ENCODE measurements at regions not wholly inside any gene's neighbourhood (a gene's known extent, or its start where the extent isn't known, plus 50 kb on each side); places are given as distances from the start of the nearest gene placed in this dataset.

DNA sequence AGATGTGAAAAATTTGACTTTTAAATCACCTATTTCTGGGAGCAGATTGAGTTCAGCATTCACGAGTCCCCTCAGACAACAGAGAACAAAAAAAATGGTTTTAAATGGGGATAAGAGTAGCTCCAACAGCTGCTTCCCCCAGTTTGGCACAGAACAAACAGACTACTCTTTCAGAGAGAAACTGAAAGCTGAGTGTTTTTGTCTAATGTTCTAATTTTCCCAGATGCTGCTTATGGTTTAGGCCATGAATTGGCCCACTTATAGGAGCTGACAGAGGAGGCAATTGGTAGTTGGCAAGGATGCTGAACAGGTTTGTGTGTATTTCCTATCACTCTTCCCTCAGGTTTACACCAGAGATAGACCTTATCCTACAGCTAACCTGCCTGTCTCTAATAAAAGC, 1637.4 kb upstream of the PRMT6 start:
- Histone ChIP-seq H3K27me3 (ENCODE audit: control insufficient read depth in 4 of 4, insufficient read depth in 4 of 4, low read length in 3 of 4) (no peaks in the 10 kb centered on the region), H3K27ac (ENCODE audit: low read depth in 1 of 2, low read length in 2 of 2) (no peak overlapping the region), H3K9me3 (ENCODE audit: control insufficient read depth in 4 of 4, low read length in 3 of 4) (no peaks in the 10 kb centered on the region), H3K9ac (ENCODE audit: low read depth in 1 of 2, low read length in 2 of 2) (no peak overlapping the region), H3K4me3 (ENCODE audit: low read depth in 1 of 3, low read length in 3 of 3) (no peak overlapping the region), H3K36me3 (ENCODE audit: control insufficient read depth in 4 of 4, insufficient read depth in 3 of 4, low read depth in 1 of 4, low read length in 3 of 4) (no peaks in the 10 kb centered on the region), H3K4me1 (ENCODE audit: control insufficient read depth in 4 of 4, insufficient read depth in 4 of 4, low read length in 3 of 4) (no peaks in the 10 kb centered on the region)
- TF ChIP-seq NR2F2 (IDR thresholded peaks at IDR 0.05): no peak
- TF ChIP-seq TAF1 (conservative IDR thresholded peaks at IDR 0.05): no peak
- TF ChIP-seq, protein P1, sequence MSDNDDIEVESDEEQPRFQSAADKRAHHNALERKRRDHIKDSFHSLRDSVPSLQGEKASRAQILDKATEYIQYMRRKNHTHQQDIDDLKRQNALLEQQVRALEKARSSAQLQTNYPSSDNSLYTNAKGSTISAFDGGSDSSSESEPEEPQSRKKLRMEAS (IDR thresholded peaks at IDR 0.05): no peak
- TF ChIP-seq, protein P2, sequence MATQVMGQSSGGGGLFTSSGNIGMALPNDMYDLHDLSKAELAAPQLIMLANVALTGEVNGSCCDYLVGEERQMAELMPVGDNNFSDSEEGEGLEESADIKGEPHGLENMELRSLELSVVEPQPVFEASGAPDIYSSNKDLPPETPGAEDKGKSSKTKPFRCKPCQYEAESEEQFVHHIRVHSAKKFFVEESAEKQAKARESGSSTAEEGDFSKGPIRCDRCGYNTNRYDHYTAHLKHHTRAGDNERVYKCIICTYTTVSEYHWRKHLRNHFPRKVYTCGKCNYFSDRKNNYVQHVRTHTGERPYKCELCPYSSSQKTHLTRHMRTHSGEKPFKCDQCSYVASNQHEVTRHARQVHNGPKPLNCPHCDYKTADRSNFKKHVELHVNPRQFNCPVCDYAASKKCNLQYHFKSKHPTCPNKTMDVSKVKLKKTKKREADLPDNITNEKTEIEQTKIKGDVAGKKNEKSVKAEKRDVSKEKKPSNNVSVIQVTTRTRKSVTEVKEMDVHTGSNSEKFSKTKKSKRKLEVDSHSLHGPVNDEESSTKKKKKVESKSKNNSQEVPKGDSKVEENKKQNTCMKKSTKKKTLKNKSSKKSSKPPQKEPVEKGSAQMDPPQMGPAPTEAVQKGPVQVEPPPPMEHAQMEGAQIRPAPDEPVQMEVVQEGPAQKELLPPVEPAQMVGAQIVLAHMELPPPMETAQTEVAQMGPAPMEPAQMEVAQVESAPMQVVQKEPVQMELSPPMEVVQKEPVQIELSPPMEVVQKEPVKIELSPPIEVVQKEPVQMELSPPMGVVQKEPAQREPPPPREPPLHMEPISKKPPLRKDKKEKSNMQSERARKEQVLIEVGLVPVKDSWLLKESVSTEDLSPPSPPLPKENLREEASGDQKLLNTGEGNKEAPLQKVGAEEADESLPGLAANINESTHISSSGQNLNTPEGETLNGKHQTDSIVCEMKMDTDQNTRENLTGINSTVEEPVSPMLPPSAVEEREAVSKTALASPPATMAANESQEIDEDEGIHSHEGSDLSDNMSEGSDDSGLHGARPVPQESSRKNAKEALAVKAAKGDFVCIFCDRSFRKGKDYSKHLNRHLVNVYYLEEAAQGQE (IDR thresholded peaks at IDR 0.05): no peak
- TF ChIP-seq RAD21 (IDR thresholded peaks at IDR 0.05): no peak
- TF ChIP-seq EGR1 (IDR thresholded peaks at IDR 0.05; ENCODE audit: low read depth in 2 of 2): no peak
- TF ChIP-seq, protein P3, sequence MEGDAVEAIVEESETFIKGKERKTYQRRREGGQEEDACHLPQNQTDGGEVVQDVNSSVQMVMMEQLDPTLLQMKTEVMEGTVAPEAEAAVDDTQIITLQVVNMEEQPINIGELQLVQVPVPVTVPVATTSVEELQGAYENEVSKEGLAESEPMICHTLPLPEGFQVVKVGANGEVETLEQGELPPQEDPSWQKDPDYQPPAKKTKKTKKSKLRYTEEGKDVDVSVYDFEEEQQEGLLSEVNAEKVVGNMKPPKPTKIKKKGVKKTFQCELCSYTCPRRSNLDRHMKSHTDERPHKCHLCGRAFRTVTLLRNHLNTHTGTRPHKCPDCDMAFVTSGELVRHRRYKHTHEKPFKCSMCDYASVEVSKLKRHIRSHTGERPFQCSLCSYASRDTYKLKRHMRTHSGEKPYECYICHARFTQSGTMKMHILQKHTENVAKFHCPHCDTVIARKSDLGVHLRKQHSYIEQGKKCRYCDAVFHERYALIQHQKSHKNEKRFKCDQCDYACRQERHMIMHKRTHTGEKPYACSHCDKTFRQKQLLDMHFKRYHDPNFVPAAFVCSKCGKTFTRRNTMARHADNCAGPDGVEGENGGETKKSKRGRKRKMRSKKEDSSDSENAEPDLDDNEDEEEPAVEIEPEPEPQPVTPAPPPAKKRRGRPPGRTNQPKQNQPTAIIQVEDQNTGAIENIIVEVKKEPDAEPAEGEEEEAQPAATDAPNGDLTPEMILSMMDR (IDR thresholded peaks at IDR 0.05; ENCODE audit: low read depth, low read length, missing input control): no peak
- no peak for TF ChIP-seq FOXA1 (IDR thresholded peaks at IDR 0.05)
- TF ChIP-seq, protein P4, sequence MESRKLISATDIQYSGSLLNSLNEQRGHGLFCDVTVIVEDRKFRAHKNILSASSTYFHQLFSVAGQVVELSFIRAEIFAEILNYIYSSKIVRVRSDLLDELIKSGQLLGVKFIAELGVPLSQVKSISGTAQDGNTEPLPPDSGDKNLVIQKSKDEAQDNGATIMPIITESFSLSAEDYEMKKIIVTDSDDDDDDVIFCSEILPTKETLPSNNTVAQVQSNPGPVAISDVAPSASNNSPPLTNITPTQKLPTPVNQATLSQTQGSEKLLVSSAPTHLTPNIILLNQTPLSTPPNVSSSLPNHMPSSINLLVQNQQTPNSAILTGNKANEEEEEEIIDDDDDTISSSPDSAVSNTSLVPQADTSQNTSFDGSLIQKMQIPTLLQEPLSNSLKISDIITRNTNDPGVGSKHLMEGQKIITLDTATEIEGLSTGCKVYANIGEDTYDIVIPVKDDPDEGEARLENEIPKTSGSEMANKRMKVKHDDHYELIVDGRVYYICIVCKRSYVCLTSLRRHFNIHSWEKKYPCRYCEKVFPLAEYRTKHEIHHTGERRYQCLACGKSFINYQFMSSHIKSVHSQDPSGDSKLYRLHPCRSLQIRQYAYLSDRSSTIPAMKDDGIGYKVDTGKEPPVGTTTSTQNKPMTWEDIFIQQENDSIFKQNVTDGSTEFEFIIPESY (IDR thresholded peaks at IDR 0.05): no peak
- no peak for TF ChIP-seq RXRA (IDR thresholded peaks at IDR 0.05)
- TF ChIP-seq, protein P5, sequence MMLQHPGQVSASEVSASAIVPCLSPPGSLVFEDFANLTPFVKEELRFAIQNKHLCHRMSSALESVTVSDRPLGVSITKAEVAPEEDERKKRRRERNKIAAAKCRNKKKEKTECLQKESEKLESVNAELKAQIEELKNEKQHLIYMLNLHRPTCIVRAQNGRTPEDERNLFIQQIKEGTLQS (IDR thresholded peaks at IDR 0.05): no peak
- no peak for TF ChIP-seq SP1 (IDR thresholded peaks at IDR 0.05)
- TF ChIP-seq GABPA (IDR thresholded peaks at IDR 0.05 in 1 of 2, conservative IDR thresholded peaks at IDR 0.05 in 1 of 2): no peak
- no peak for TF ChIP-seq YY1 (IDR thresholded peaks at IDR 0.05)
- no peak for TF ChIP-seq HNF4A (conservative IDR thresholded peaks at IDR 0.05)
- no peak for DNase-seq (ENCODE audit: low spot score)
- 62% methylated on average over 1 of the region's 1 CpG for WGBS

DNA sequence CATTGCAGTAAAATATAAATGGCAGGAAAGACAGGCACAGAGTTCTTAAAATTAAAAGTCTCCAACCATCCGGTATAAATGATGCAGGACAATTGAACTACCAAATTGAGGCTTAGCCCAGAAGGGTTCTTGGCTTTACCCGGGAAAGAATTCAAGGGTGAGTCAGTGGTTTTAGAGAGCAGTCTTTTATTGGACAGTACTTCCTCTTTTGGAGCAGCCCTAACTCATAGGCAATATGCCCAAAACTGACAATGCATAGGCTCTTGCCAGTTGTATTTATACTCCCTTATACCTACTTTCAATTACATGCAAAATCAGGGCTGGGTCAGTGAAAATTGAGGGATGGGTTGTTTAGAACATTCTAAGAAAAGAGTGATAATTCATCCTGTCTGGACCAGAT, 1628.9 kb upstream of the PRMT6 start:
- Histone ChIP-seq H3K36me3 (ENCODE audit: control insufficient read depth in 4 of 4, insufficient read depth in 3 of 4, low read depth in 1 of 4, low read length in 3 of 4) (no peaks in the 10 kb centered on the region), H3K27ac (ENCODE audit: low read depth in 1 of 2, low read length in 2 of 2) (no peak overlapping the region), H3K4me1 (ENCODE audit: control insufficient read depth in 4 of 4, insufficient read depth in 4 of 4, low read length in 3 of 4) (no peaks in the 10 kb centered on the region), H3K9me3 (ENCODE audit: control insufficient read depth in 4 of 4, low read length in 3 of 4) (no peaks in the 10 kb centered on the region), H3K27me3 (ENCODE audit: control insufficient read depth in 4 of 4, insufficient read depth in 4 of 4, low read length in 3 of 4) (no peaks in the 10 kb centered on the region), H3K9ac (ENCODE audit: low read depth in 1 of 2, low read length in 2 of 2) (no peak overlapping the region), H3K4me3 (ENCODE audit: low read depth in 1 of 3, low read length in 3 of 3) (no peak overlapping the region)
- DNase-seq (ENCODE audit: low spot score): no peak
- WGBS: 38% methylated on average over 2 of the region's 2 CpGs
- TF ChIP-seq EGR1 (IDR thresholded peaks at IDR 0.05; ENCODE audit: low read depth in 2 of 2): no peak
- TF ChIP-seq, protein P2 (IDR thresholded peaks at IDR 0.05): no peak
- TF ChIP-seq, protein P1 (IDR thresholded peaks at IDR 0.05): no peak
- TF ChIP-seq, protein P5 (IDR thresholded peaks at IDR 0.05): no peak
- no peak for TF ChIP-seq JUND (IDR thresholded peaks at IDR 0.05)
- TF ChIP-seq FOXA1 (IDR thresholded peaks at IDR 0.05): no peak
- TF ChIP-seq, protein P3 (IDR thresholded peaks at IDR 0.05; ENCODE audit: low read depth, low read length, missing input control): no peak
- TF ChIP-seq FOXA2 (IDR thresholded peaks at IDR 0.05): no peak
- TF ChIP-seq HNF4A (conservative IDR thresholded peaks at IDR 0.05): no peak
- no peak for TF ChIP-seq RAD21 (IDR thresholded peaks at IDR 0.05)
- TF ChIP-seq YY1 (IDR thresholded peaks at IDR 0.05): no peak

All from liver (tissue), 8 donors.